ENCODE measurements at regions not wholly inside any gene's neighbourhood (a gene's known extent, or its start where the extent isn't known, plus 50 kb on each side); places are given as distances from the start of the nearest gene placed in this dataset.

DNA sequence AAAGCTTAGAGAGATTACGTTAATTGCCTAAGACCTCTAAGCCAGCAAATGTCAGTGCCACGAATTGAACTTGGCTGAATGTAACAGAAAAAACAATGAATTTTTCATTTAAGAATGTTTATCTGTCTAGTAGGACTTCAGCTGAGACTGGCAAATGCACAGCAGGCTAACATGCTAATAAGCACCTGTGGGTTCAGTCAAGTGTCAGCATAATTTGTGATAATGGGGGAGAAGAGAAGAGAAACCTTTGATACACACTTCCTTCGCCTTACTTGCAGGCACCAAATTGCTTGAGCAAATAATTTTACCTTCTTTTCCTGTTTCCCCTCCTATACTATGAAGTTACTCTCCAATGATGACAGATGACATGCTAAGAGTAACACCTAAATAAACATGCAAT lies 1136.5 kb upstream of the SORCS1 start:
- no peak for FAIRE-seq

DNA sequence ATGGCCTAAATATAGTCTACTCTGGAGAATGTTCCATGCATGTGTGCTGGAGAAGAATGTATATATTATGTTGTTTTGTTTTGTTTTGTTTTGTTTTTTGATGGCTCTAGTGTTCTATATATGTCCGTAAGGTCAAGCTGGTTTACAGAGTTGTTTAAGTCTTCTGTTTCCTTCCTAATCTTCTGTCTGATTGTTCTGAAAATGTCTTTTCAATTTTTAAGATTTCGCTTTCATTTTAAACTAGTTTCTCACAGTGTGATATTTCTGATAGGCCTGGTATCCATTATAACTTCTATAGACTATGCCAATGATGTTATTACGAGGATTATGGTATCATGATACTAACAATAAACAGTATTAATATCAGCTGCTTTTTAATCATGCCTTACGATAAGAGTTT lies 1126.3 kb upstream of the SORCS1 start:
- no peak for FAIRE-seq

DNA sequence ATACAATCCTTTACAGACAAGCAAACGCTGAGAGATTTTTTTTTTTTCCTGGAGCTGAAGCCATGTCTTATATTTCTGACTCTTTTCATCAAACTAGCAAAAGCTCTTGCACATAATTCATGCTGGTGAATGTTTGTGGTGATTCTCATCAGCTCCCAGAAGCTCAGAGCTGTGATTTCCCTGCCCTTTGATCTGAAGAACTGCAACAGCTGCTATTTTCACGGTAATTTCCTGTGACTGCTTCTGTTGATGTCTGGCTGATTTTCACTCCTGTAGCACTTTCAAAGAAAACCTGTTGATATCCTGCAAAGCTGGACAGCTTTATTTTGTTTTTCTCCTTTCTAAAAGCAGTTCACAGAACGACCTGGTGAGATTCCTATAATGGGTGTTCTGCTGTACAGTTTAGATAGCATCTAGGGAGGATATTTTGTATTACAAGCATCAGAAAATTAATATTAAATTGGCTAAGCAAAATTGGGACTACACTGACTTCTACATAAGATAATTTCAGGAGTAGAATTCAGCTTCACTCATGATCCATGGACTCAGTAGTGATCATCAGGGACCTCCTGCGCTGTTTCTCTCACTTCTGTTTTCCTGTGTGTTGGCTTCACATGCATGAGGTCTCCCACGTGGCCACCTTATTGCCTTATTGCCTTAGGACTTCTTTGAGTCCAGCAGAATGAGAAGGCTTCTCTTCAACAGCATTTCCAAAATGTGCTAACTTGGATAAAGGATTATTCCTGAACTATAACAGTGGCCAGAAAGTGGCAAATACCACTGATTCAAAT lies 1111.6 kb upstream of the SORCS1 start:
- FAIRE-seq = no peak

DNA sequence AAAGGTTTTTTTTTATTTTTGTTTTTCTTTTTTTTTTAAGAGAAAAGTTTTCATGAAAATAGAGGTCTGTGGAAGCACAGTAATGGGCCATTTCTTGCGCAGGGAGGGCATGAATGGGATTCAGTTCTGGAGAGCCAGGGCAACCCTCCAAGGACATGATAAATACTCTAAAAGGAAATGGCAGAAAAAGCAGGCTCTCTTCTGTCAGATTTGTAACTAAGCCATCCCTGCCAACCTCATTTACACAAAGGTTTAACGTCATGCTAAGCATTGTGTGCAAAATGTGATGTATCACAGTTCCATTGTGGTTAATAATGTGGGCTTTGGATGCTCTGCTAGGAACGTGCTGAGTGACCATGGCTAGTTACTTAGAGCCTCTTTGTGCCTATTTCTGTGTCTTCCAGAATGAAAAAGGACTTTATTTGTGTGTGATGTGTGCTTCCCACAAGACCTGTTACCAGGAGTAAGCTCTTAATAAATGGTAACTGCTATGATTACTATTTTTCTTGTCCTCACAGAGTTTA lies 1095.9 kb upstream of the SORCS1 start:
- no peak for FAIRE-seq

DNA sequence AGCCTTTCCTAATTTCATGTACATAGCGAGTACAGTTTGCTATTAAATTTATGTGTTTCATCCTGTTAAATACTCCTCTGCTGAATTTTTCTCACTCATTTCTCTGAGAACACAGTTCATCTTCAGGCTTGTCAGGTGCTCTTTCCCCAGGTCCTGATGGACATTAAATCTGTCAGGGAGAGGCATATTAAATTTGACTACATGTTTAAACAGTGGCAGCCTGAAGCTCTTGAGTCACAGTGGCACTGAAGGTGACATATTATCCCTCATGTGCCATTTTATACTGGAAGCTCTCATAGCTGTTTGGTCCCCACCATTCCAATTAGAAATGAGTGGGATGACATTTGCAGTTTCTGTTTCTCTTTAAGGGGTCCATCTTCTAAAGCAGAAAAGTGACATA lies 1089.6 kb upstream of the SORCS1 start:
- no peak for FAIRE-seq

DNA sequence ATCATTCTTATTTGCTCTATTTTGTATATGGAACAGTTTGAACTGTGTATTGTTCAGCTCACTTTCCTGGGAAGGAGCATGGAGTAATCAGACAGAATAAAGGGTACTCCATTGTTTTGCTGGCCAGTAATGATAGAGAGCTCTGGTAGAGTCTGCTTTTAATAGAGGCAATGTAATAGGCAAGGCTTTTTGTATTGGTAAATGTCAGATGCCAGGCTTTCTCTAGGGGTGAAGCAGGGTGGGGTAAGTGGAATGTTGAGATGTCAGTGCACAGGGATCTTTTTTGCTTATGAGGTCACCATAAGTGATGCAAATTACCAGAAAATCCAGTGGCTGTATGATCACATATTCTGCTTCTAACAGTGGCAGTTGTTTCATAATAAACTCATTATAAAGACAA lies 1088.3 kb upstream of the SORCS1 start:
- no peak for FAIRE-seq

DNA sequence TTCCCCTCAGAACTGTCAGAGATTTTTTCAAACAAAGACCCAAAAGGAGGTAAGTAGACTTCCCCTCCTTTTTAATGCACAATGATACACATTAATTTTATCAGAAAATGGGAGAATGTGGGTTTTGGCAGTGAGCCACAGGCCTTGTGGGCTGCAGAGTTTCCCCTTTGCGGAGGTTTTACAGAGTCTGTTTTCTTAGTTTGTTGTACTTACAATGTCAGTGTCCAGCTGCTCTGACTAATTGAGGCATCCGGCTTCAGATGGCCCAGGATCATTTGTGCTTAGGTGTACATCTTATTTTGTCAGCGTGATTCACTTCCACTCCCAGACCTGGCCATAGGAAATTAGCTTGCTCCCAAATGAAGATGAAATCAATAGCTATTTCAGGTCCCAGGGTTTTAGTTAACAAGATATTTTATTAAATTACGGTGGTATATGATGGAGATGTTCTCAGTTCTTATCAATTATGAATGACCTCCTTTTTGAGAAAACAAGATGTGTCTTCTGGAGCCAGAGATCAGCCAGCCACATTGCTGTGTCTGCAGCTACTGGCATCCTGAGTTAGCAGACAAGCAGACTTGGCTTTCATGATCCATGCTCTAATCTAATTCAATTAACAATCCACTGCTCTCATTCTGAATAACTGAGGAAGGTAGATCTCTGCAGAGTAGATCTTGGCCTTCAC lies 1086.6 kb upstream of the SORCS1 start:
- FAIRE-seq = no peak

DNA sequence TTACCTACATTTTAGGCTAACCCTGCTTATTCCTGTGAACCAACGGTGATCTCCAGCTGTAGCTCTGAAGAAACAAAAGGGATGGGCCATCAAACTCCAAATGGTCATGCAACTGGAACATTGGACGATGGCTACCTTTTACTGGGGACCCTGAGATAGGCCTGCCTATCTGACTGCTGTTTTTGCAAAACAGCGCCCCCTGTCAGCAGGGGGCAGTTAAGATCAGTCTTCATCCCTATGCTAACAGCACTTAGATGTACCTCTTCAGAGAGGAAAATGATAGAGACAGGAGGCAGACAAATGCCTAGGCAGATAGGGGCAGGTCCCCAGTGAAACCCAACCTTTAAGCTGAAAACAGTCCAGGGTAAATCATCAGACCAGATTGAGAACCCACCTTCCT lies 1085.4 kb upstream of the SORCS1 start:
- no peak for FAIRE-seq

DNA sequence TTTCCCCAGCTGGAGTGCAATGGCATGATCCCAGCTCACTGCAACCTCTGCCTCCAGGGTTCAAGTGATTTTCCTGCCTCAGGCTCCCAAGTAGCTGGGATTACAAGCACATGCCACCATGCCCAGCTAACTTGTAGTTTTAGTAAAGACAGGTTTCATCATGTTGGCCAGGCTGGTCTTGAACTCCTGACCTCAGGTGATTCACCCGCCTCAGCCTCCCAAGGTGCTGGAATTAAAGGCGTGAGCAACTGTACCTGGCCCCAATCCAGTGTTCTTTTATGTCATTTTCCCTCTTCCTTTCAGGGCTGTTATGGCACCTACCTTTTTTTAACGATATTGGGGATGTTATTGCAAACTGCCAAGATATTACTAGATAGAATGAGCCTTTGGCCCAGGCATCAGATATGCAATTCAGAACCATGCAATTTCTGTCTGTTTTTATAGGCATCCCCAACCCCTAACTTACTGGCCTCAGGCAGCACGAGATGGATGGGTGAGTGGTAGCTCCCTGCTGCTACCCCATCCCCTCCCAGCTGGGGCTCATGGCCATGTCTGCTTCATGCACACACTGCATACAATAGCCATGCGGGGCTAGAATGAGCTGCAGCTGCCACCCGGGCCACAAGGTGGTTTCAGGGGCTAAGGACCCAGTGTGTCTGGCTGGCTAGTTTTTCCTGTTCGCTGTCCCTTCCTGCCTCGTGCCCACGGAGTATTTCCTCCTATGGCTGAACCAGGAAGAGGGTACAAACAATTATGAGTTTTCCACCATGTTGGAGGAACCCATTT lies 1080.1 kb upstream of the SORCS1 start:
- FAIRE-seq = no peak

DNA sequence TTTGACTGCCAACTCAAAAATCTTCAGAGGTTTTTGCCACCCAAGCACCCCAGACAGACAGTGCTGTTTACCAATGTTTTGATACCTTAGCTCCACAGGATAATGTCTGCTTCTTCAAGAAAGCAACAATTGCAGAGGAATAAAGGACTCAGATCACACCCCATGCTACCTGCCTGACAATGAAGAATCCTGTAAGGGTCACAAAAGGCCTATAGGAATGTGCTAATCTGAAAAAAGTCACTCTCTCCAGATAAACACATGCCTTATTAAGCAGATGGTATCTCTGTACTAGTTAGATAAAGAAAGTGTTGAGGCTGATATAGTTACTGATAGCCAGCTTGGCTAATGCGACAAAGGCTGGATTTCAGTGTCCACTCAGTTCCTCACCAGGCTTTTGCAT lies 1076.7 kb upstream of the SORCS1 start:
- no peak for FAIRE-seq

DNA sequence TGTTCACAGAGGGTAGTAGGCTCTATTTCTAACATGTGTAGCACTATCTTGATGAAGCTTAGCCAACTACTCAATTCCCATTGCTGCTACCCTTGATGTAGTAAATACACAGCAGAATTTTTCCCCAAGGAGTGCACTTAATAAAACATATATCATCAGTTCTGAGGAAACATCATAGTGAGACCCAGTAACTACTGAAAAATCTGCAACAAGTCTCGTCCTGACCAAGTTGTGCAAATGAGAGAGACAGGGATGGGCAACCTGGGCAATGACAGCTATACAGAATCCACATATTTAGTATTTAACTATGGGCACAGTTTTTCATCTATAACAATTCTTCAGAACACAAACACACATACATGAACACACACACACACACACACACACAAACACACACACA lies 1073.8 kb upstream of the SORCS1 start:
- FAIRE-seq = no peak

DNA sequence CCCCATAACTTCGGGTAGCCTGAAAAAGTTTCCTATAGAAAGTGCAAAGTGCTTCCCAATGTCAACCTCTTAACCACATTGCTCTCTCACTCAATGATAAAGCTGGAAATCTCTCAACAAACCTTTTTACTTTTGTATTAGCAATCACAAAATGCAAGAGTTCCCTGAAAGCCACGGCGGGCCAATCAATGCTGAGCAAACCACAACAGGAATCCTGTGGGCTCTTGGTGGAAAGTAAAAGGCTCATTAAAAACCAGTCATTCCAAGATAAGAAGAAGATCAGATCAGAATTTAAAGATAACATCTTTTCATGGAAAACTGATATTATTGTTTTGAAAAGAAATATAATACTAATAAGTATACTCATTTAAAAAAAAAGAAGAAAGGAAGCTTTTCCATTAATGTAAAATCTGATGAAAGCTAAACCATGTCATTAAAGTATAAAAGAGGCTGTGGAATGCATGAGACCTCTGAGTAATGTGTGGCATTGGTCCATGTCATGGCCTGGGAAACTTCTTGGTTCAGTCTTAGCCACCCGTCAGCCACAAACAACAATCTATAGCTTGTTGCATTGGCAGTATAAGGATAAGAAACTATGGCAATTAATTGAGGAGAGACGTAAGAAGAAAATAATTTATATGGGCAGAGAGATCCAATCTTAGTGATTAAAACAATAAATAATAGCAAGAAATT lies 1066.1 kb upstream of the SORCS1 start:
- no peak for FAIRE-seq

DNA sequence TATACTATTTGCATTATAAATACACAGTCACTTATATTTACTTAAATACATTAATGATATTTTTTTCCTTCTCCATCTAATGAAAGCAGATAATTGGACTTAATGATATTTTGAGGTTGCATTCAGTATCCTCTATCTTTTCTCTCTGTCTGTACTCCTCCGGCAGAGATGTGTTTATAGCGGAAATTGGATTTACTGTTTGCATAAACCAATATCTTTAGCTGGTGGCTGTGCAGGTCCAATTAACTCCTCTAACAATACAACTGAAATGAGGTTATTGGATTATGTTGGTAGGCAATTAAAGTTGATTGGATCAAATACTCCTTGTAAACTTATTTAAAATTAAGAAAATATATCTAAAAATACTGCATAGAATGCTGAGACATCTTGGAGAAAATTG lies 1044.2 kb upstream of the SORCS1 start:
- no peak for FAIRE-seq

DNA sequence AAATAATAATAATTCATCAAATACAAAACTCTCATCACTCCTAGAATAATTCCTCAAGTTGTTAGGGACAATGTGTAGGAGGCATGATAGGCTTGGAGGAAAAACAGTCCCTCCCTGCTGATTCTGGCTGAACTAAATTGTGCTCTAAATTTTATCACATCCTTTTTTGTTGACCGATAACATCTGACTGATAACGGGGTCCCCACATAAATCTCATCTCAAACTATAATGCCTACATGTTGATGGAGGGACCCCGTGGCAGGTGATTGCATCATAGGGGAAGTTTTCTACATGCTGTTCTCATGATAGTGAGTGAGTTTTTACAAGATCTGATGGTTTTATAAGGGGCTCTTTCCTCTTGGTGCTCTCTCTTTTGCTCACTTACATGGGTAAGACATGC lies 1043.5 kb upstream of the SORCS1 start:
- no peak for FAIRE-seq

DNA sequence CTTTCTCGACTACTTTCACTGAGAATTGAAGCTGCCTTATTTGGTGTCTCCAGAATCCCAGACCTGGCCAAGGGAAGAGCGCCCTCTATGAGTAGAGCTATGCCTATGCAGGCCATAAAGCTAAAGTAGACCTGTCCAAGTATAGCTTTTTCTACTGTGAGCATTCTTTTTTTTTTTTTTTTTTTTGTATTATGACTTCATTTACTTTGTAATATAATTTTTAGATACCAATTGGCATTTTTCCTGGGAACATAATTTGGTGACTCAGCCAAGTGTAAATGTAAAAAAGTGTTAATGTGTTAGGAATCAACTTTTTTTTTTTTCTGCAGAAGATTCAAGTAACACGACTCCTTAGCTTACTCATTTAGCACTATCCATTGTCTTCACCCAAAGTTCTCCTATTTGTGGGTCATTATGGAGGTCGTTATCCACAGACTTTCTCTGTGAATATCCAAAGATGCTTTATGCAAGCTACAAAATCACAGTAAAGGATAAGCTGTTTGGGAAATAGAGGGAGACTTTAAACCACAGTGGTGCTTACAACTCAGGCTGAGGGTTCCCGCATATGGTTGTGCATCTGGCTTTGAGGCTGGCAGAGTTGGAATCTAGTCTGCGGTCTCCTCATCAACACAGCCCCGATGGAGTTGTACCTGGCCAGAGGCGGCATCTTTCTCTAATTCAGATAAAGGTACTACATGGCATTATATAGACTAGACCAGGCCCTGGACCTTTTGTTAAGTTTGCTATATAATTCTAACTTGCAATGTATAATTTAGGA lies 1040.2 kb upstream of the SORCS1 start:
- no peak for FAIRE-seq

DNA sequence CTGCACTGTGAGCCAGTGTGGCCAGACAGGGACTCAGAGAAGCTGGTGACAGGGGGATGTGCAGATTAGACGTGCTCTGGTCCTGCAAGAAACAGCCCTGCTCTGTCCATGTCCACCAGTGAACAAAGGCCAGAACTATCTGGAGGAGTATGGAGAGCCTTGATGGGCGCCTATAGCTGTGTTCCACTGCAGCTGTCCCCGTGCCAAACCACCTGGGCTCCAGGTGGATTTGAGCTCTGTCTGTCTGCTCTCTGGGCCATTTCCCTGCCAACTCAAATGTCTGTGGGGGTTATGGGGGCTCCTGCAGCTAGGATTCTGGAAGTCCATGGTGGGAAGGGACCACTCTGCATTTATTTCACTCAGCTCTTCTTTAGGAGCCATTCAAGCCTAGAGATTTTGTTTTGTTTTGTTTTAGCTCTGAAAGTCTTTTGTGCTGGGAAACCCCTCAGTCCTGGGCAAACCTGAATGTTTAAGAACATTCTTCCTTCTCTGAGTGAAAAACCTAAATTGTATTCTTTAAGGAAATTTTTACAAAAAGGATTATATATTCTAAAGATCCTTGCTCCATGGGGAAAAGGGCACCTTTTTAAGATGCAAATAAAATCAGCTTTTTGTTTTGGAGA lies 1039.5 kb upstream of the SORCS1 start:
- no peak for FAIRE-seq

DNA sequence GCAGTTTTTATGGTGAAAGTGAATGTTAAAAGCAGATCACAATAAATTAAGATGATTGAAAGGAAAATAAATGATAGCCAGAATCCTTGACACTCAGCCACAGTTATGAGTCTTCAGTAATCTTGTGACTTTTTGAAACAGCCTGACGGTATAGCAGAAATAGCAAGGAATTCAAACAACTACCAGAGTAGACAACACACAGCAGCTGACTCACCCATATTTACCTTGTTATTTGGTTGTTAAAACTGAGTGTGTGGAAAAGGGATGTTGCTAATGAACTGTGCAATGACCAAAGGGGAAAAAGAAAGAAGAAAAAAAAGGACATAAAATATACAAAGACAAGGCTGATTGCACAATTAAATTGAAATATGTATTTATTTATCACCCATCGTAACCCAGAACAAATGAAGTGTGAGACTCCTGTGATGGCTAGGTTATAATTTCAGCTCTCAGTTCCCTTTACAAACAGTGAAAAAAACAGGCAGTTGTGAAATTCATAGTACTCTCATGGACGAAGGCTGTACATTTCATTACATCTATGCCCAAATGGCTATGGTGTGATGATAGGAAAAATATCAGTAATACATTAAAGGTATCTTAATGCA lies 1023.0 kb upstream of the SORCS1 start:
- FAIRE-seq = no peak

DNA sequence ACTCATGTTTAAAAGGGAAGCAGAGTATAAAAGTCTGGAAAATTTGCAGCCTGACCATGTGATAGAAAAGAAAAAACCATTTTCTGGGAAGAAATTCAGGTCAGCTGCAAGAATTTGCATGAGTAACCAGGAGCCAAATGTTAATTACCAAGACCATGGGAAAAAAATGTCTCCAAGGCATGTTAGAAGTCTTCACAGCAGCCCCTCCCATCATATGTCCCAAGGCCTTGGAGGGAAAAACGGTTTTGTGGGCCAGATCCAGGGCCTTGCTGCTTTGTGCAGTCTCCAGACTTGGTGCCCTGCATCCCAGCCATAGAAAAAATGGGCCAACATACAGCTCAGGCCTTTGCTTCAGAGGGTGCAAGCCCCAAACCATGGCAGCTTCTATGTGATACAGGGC lies 1019.6 kb upstream of the SORCS1 start:
- no peak for FAIRE-seq

DNA sequence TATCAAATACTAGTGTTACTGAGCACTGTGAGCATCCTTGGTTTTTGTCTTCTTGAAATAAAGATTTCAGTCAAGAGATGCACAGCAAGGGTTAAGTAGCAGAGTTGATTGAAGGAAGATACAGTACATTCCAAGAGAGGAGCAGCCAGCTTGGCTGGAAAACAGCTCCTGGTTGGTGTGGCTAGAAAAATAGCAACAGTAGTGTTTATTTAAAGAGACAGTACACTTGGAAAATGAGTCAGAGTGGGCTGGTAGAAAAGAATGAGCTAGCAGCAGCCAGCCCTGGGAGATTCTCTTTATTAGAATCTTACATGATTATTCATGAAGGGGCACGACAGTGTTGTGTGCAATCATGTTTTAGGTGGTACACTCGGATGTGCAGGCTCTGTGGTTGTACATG lies 1016.4 kb upstream of the SORCS1 start:
- FAIRE-seq = no peak

DNA sequence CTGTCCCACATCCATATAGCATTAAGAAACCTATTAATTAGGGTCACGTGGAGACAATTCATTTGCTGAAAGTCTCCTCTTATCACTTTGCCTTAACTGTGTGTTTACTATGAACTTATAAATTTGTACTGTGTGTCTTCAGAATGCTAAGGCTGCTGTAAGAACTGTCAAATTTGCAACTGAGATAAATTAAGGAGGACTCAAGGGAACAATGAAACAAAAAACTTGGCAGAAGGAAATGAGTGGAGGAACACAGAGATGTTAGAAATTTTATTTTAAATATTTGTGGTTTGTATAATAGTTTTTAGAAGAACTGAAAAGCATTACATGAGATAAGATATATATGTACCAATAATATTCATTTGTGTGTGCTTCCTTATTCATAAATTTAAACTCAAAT lies 1005.3 kb upstream of the SORCS1 start:
- FAIRE-seq = no peak

DNA sequence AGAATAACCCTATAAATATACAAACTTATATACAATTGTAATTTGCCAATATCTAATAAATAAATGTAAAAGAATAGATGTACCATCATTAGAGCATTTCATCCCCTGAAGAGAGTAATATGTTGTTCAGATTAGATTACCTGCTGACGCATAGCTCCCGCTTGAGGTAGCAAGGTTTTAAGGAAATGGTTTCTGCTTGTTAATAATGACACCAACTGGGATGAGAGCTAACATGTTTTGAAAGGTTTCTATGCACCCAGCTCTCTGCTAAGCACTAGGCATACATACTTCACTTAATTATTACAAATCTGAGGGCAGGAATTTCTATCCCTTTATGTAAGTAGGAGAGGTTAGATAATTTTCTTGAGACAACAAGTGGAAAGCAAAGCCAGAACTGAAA lies 1003.3 kb upstream of the SORCS1 start:
- no peak for FAIRE-seq

All from colon (tissue), 2 donors.